ENCODE measurements at regions not wholly inside any gene's neighbourhood (a gene's known extent, or its start where the extent isn't known, plus 50 kb on each side); places are given as distances from the start of the nearest gene placed in this dataset.

DNA sequence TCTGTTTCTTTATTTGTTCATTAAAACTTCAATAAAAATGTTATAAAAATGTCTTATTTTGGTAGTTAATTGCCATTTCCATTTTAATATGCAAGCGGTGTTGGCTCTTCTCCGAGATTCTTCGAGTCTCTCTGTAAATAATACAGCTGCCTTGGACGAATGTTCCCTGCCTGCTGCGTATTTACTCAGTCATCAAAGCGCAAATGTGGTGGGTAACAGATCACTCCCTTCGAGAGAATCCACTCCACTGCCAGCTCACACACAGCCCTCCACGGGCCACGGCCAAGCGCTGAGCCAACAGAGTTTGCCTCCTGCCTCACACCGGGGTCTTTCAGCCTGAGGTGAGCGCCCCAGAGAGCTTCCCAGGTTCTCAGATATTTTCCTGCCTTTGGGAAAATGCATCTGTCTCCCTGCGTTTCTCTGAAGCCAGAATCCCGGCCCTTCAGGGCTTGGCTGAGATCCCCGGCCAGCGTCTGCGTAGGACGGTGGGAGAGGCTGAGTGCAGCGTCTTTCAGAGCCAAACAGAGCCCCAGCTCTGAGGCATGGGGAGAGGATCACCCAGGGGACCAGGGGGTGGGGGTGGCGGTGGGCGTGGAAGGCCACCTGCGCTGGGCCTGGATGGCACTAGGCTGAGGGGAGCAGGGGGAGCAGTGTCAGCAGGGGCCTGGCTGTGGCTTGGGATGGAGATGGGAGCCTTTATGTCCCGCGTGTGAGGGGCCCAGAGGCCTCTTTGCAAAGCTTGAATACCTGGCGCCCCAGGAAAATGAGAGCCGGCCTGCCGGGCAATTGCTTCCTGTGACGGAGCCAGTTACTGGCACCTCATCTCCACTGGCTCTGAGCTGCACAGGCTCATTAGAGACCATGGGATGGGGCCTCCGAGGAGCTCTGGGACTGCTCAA is 248.7 kb downstream of the RBFOX3 start:
- TF ChIP-seq POLR2A (IDR thresholded peaks at IDR 0.05), result no peak
- TF ChIP-seq, protein P1, sequence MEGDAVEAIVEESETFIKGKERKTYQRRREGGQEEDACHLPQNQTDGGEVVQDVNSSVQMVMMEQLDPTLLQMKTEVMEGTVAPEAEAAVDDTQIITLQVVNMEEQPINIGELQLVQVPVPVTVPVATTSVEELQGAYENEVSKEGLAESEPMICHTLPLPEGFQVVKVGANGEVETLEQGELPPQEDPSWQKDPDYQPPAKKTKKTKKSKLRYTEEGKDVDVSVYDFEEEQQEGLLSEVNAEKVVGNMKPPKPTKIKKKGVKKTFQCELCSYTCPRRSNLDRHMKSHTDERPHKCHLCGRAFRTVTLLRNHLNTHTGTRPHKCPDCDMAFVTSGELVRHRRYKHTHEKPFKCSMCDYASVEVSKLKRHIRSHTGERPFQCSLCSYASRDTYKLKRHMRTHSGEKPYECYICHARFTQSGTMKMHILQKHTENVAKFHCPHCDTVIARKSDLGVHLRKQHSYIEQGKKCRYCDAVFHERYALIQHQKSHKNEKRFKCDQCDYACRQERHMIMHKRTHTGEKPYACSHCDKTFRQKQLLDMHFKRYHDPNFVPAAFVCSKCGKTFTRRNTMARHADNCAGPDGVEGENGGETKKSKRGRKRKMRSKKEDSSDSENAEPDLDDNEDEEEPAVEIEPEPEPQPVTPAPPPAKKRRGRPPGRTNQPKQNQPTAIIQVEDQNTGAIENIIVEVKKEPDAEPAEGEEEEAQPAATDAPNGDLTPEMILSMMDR (IDR thresholded peaks at IDR 0.05), result no peak

Data from breast epithelium (tissue), 3 donors.